ENCODE measurements at regions not wholly inside any gene's neighbourhood (a gene's known extent, or its start where the extent isn't known, plus 50 kb on each side); places are given as distances from the start of the nearest gene placed in this dataset.

GRCh38 chr13:99733346-99733745 lies 232.1 kb downstream of the TM9SF2 start:
- TF ChIP-seq CTCF (conservative IDR thresholded peaks at IDR 0.05) (no peak), EZH2 (IDR thresholded peaks at IDR 0.05; ENCODE audit: low read depth) (no peak)
